Epithelial cell of proximal tubule (primary cell): ENCODE measurements at regions not wholly inside any gene's neighbourhood (a gene's known extent, or its start where the extent isn't known, plus 50 kb on each side); places are given as distances from the start of the nearest gene placed in this dataset.
A peak's percentile ranks its signal among the peaks of the same experiment; 100 is the strongest.

Source experiments
- DNase-seq: peaks from one replicate; pipeline ENCODE4 v3.0.0-alpha.2; 2011; ENCODE audit warnings: low read depth
- H3K4me3 ChIP-seq: 2 replicates; pipeline ENCODE4 v1.5.1; 2011; ENCODE audit warnings: low read depth, mild to moderate bottlenecking, low read length
- CTCF ChIP-seq: conservative IDR thresholded peaks from 2 replicates; pipeline ENCODE4 v1.5.1; 2012; ENCODE audit warnings: low read depth, mild to moderate bottlenecking, low read length

DNA sequence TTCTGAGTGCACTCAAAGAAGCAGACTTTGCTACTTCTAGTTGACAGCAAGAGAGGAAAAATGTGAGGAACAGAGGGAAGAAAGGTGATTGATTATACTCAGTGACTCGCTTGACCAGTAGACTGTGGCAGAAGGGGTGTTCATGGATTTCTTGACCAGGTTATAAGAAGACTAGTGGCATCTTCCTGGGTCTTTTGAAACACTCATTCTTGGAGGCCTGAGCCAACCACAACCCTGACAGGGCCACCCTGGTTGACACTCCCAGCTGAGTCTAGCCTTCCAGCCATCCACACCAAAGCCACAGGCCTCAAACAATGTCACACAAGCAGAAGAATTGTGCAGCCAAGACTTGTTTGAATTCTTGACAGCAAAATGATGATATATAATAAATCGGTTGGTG is 366.3 kb downstream of the SS18 start:
- H3K4me3 ChIP-seq = no peak overlapping the region
- peak; percentile 25 for DNase-seq
- no peak for TF ChIP-seq CTCF

DNA sequence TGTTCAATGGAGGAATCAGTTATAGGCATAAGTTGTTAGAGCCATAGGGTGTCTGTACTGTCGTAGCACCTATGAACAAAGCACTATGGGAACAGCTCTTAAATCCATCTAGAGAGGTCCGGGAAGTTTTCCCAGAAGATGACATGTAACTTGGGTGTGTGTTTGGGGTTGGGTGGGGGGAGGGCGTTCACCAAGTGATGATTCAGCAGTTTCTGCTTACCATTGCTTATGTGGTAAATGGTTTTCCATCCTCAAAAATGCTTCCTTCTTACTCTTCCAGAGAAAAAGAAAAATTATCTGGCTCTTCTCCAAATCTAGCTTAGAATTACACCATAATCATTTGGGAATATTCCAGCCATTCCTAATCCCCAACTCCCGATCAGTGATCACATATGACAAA is 361.1 kb upstream of the ZNF521 start:
- DNase-seq = no peak
- no peak for TF ChIP-seq CTCF
- no peak overlapping the region for H3K4me3 ChIP-seq

GRCh38 chr18:25710981-25711380 is 359.0 kb upstream of the ZNF521 start:
- no peak overlapping the region for H3K4me3 ChIP-seq

DNA sequence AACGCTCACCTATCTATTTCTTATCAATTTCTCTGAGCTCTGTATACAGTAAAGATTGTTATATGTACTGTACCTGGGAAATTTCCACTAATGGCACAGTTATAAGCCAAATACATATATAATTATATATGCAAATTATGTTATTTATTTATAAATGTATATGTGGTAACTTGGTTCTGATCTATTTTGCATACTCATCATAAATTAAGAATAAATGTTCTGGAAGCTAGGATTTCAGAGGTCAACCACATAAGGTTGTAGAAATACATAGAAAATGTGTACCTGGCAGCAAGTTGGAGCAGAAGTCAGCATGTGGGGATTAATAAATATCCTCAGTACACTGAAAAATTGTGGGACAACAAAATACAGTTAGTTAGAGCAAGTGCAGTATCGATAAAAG is 353.7 kb upstream of the ZNF521 start:
- no peak overlapping the region for H3K4me3 ChIP-seq
- no peak for DNase-seq
- no peak for TF ChIP-seq CTCF

More at GRCh38 chr18:25710981-25711380, 359.0 kb upstream of the ZNF521 start:
- no peak for DNase-seq
- TF ChIP-seq CTCF = no peak

GRCh38 chr18:25704494-25704893 is 352.5 kb upstream of the ZNF521 start:
- no peak for TF ChIP-seq CTCF
- no peak for DNase-seq
- no peak overlapping the region for H3K4me3 ChIP-seq

DNA sequence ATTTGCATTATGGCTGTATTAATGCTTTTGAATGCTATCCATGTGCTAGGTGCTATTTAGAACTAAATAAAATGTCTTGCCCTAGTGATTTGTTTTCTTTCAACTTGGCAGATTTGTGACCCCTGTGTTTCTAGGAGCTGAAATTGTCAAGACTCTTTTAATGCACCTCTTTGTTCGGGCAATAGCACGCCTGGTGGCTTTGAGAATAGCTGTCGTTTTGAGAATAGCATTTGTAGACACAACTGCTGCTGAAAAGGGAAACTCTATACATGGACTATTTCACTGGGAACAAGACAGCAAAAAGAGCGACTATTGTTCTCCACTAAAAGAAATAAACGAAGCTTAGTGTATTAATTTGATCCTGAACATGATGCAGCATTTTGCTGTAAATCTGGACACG is 352.1 kb upstream of the ZNF521 start:
- no peak overlapping the region for H3K4me3 ChIP-seq
- no peak for TF ChIP-seq CTCF
- DNase-seq = no peak

- no peak for TF ChIP-seq CTCF
- H3K4me3 ChIP-seq = no peak overlapping the region
- DNase-seq = no peak
These were observed 349.9 kb upstream of the ZNF521 start for GRCh38 chr18:25701821-25702220.
